Keratinocyte (primary cell): ENCODE measurements at regions not wholly inside any gene's neighbourhood (a gene's known extent, or its start where the extent isn't known, plus 50 kb on each side); places are given as distances from the start of the nearest gene placed in this dataset.

Experiments used
- DNase-seq: peaks from one replicate; pipeline ENCODE4 v3.0.0-alpha.2; 2011; ENCODE audit warnings: low read depth, missing footprints, low spot score
- FAIRE-seq: peaks from 2 replicates; lab custom pipeline; 2011; peaks lifted over from hg19 to GRCh38; lab: Jason Lieb, UNC
- H2AFZ ChIP-seq: 2 replicates; pipeline ENCODE4 v1.6.0; 2012; ENCODE audit warnings: low read length, control low read depth, inconsistent platforms; ENCODE audit not compliant: control insufficient read depth
- H3K27ac ChIP-seq: 2 replicates; pipeline ENCODE4 v1.5.1; 2011; ENCODE audit warnings: low read length; ENCODE audit not compliant: control insufficient read depth, insufficient read depth
- H3K27me3 ChIP-seq: 3 replicates; pipeline ENCODE4 v1.6.0; 2011; ENCODE audit warnings: low read length; ENCODE audit not compliant: control insufficient read depth, insufficient read depth; ENCODE audit errors: extremely low read depth
- H3K36me3 ChIP-seq, 2 experiments: 2 replicates in 1 of 2; 3 replicates in 1 of 2; pipeline ENCODE4 v1.5.1; 2011; ENCODE audit warnings: low read length in 2 of 2, mild to moderate bottlenecking in 1 of 2; ENCODE audit not compliant: control insufficient read depth in 2 of 2, insufficient read depth in 2 of 2; ENCODE audit errors: extremely low read depth in 1 of 2
- H3K4me1 ChIP-seq: 3 replicates; pipeline ENCODE4 v1.5.1; 2011; ENCODE audit warnings: low read length; ENCODE audit not compliant: control insufficient read depth, insufficient read depth; ENCODE audit errors: extremely low read depth
- H3K4me2 ChIP-seq: 3 replicates; pipeline ENCODE4 v1.6.0; 2011; ENCODE audit warnings: low read depth, low read length; ENCODE audit not compliant: control insufficient read depth, insufficient read depth; ENCODE audit errors: extremely low read depth
- H3K4me3 ChIP-seq, 3 experiments: fragments of 200-600 bp in 1 of 3; sonication (generic) in 1 of 3; 2 replicates in 2 of 3; 3 replicates in 1 of 3; pipeline ENCODE4 v1.5.1; 2011 to 2016; ENCODE audit warnings: low read length in 3 of 3, mild to moderate bottlenecking in 3 of 3, control low read depth in 2 of 3, inconsistent platforms in 1 of 3, low read depth in 1 of 3, mixed read lengths in 1 of 3, mixed run types in 1 of 3, moderate library complexity in 1 of 3; ENCODE audit not compliant: control insufficient read depth in 2 of 3, insufficient read depth in 2 of 3; ENCODE audit errors: extremely low read depth in 1 of 3
- H3K79me2 ChIP-seq: 2 replicates; pipeline ENCODE4 v1.6.0; 2012; ENCODE audit warnings: low read length; ENCODE audit not compliant: control insufficient read depth, insufficient read depth
- H3K9ac ChIP-seq: 3 replicates; pipeline ENCODE4 v1.6.0; 2011; ENCODE audit warnings: low read length; ENCODE audit not compliant: control insufficient read depth, insufficient read depth; ENCODE audit errors: extremely low read depth
- H3K9me1 ChIP-seq: 3 replicates; pipeline ENCODE4 v1.6.0; 2011; ENCODE audit warnings: low read length; ENCODE audit not compliant: control insufficient read depth, insufficient read depth; ENCODE audit errors: extremely low read depth
- H3K9me3 ChIP-seq: 2 replicates; pipeline ENCODE4 v1.5.1; 2012; ENCODE audit warnings: low read depth, low read length; ENCODE audit not compliant: control insufficient read depth
- H4K20me1 ChIP-seq: 3 replicates; pipeline ENCODE4 v1.6.0; 2011; ENCODE audit warnings: low read length; ENCODE audit not compliant: control insufficient read depth, insufficient read depth; ENCODE audit errors: extremely low read depth
- EZH2 ChIP-seq: IDR thresholded peaks from one replicate; pipeline ENCODE4 v1.6.1; 2012; ENCODE audit warnings: inconsistent platforms, mild to moderate bottlenecking, low read length, moderate library complexity
- dilution Hi-C: fragments of 300-500 bp; cut with MboI; formaldehyde crosslinking; loops from one replicate; pipeline ENCODE4 v1.7.0; 2020; ENCODE audit warnings: low sequenced_read_pairs; ENCODE audit not compliant: extremely low pct_ligation_motif_present
- TF ChIP-seq, protein P1 (sequence below), 3 experiments: IDR thresholded peaks in 1 of 3; conservative IDR thresholded peaks in 1 of 3; optimal IDR thresholded peaks in 1 of 3; 2 replicates in 2 of 3; 3 replicates in 1 of 3; pipeline versions ENCODE3 to v1.5.1; 2011; ENCODE audit warnings: low read length in 3 of 3, mild to moderate bottlenecking in 3 of 3, moderate library complexity in 2 of 3, control low read depth in 1 of 3, inconsistent platforms in 1 of 3; ENCODE audit not compliant: insufficient read depth in 2 of 3; ENCODE audit errors: extremely low read depth in 1 of 3

DNA sequence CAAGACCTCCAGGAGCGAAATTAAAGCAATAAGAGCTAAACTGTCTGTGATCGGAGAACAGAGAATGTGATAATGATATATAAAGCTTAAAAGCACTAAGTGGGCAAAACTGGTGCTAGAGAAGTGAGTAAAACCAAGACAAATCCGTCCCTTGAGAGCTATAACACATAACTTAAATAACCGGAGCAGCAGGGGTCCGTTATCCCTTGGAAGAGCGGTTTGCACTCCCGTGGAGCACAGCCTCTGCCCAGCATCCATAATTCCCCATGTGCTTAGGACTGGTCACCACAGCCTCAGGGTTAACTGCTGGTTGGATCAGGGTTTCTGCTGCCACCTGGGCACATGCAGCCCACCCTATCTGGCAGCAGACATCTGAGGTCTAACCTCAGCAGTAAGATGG, 489.0 kb downstream of the NPIPA7 start:
- Histone ChIP-seq H3K9me3 (no peaks in the 10 kb centered on the region), H3K27me3 (no peaks in the 10 kb centered on the region), H3K9ac (no peak overlapping the region), H3K4me3 (no peak overlapping the region), H3K4me1 (no peaks in the 10 kb centered on the region), H3K4me2 (no peak overlapping the region), H3K9me1 (no peaks in the 10 kb centered on the region), H4K20me1 (no peaks in the 10 kb centered on the region), H3K79me2 (no peaks in the 10 kb centered on the region), H2AFZ (no peak overlapping the region), H3K36me3 (no peaks in the 10 kb centered on the region), H3K27ac (no peak overlapping the region)
- dilution Hi-C loops = no loop called here
- TF ChIP-seq, protein P1, sequence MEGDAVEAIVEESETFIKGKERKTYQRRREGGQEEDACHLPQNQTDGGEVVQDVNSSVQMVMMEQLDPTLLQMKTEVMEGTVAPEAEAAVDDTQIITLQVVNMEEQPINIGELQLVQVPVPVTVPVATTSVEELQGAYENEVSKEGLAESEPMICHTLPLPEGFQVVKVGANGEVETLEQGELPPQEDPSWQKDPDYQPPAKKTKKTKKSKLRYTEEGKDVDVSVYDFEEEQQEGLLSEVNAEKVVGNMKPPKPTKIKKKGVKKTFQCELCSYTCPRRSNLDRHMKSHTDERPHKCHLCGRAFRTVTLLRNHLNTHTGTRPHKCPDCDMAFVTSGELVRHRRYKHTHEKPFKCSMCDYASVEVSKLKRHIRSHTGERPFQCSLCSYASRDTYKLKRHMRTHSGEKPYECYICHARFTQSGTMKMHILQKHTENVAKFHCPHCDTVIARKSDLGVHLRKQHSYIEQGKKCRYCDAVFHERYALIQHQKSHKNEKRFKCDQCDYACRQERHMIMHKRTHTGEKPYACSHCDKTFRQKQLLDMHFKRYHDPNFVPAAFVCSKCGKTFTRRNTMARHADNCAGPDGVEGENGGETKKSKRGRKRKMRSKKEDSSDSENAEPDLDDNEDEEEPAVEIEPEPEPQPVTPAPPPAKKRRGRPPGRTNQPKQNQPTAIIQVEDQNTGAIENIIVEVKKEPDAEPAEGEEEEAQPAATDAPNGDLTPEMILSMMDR (optimal IDR thresholded peaks at IDR 0.05 in 1 of 3, IDR thresholded peaks at IDR 0.05 in 1 of 3, conservative IDR thresholded peaks at IDR 0.05 in 1 of 3; ENCODE audit: extremely low read depth in 1 of 3, insufficient read depth in 2 of 3, low read length in 3 of 3) = no peak
- no peak for TF ChIP-seq EZH2
- DNase-seq (no peak), FAIRE-seq (no peak)

DNA sequence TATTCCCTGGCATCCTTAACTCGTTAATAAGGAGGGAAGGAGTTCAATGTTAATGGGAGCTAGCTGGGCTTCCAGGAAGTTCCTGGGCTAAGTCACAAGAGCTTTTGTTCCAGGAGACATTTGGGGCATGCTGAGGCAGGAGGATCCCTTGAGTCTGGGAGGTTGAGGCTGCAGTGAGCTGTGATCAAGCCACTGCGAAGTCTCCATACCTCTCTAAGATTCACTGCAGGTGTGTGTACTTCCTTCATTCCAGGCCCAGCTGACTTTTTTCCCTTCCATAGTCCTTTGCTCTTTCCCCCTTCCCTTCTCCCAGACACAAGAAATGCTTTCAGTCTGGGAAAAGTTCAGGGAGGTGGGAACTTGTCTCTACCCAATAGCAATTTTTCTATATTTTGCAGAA, 489.8 kb downstream of the NPIPA7 start:
- H3K79me2 ChIP-seq = no peaks in the 10 kb centered on the region
- no peak overlapping the region for H3K4me3 ChIP-seq
- H3K9me3 ChIP-seq = no peaks in the 10 kb centered on the region
- no peak overlapping the region for H2AFZ ChIP-seq
- H3K9me1 ChIP-seq = no peaks in the 10 kb centered on the region
- FAIRE-seq = no peak
- H3K36me3 ChIP-seq = no peaks in the 10 kb centered on the region
- no peaks in the 10 kb centered on the region for H3K27me3 ChIP-seq
- no peaks in the 10 kb centered on the region for H3K4me1 ChIP-seq
- DNase-seq = no peak
- TF ChIP-seq EZH2 = no peak
- TF ChIP-seq, protein P1 (optimal IDR thresholded peaks at IDR 0.05 in 1 of 3, IDR thresholded peaks at IDR 0.05 in 1 of 3, conservative IDR thresholded peaks at IDR 0.05 in 1 of 3; ENCODE audit: extremely low read depth in 1 of 3, insufficient read depth in 2 of 3, low read length in 3 of 3) = no peak
- H4K20me1 ChIP-seq = no peaks in the 10 kb centered on the region
- no peak overlapping the region for H3K4me2 ChIP-seq
- no peak overlapping the region for H3K9ac ChIP-seq
- no peak overlapping the region for H3K27ac ChIP-seq
- dilution Hi-C loops = no loop called here
